GM12874 (cell line): ENCODE measurements at regions not wholly inside any gene's neighbourhood (a gene's known extent, or its start where the extent isn't known, plus 50 kb on each side); places are given as distances from the start of the nearest gene placed in this dataset.

Source experiments
- TF ChIP-seq, protein P1 (sequence below): IDR thresholded peaks from 2 replicates; pipeline ENCODE4 v1.5.1; 2011; ENCODE audit warnings: low read depth, mild to moderate bottlenecking, control low read depth, low read length, moderate library complexity; ENCODE audit not compliant: insufficient read depth

DNA sequence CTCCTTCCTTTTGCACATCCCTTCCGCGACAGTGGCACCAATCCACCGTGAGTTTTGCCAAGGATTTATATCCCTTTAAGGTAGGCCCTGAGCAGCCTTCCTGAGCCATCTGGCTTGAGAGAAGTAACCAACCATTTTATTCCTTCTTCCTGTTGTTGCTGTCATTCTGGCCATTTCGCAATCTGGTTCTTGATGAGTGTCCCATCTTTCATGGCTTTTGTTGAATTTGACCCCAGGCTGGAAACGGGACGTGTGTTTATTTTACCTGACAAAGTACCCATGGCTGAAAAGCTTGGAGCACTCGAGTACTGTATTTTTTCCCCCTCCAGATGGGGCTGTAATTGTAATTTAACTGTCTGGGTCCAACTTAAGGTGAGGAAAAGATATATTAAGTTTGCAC, 173.4 kb downstream of the WNT5A start:
- TF ChIP-seq, protein P1, sequence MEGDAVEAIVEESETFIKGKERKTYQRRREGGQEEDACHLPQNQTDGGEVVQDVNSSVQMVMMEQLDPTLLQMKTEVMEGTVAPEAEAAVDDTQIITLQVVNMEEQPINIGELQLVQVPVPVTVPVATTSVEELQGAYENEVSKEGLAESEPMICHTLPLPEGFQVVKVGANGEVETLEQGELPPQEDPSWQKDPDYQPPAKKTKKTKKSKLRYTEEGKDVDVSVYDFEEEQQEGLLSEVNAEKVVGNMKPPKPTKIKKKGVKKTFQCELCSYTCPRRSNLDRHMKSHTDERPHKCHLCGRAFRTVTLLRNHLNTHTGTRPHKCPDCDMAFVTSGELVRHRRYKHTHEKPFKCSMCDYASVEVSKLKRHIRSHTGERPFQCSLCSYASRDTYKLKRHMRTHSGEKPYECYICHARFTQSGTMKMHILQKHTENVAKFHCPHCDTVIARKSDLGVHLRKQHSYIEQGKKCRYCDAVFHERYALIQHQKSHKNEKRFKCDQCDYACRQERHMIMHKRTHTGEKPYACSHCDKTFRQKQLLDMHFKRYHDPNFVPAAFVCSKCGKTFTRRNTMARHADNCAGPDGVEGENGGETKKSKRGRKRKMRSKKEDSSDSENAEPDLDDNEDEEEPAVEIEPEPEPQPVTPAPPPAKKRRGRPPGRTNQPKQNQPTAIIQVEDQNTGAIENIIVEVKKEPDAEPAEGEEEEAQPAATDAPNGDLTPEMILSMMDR = no peak

DNA sequence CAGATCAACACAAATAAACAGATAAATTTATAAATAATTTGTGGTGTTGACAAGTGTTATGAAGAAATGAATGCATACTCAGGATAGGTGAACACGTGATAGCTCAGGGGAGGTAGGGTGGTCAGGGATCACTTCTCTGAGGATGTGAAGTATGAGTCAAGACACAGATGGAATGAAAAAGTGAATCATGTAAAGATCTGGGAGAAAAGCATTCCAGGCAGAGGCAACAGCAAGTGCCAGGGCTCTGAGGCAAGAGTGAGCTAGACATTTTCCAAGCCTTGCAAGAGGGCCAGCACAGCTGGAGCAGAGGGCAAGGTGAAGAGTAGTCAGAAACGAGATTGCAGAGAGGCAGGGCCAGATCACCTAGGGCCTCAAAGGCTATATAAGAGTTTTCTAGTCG, 177.8 kb downstream of the WNT5A start:
- TF ChIP-seq, protein P1 = no peak

DNA sequence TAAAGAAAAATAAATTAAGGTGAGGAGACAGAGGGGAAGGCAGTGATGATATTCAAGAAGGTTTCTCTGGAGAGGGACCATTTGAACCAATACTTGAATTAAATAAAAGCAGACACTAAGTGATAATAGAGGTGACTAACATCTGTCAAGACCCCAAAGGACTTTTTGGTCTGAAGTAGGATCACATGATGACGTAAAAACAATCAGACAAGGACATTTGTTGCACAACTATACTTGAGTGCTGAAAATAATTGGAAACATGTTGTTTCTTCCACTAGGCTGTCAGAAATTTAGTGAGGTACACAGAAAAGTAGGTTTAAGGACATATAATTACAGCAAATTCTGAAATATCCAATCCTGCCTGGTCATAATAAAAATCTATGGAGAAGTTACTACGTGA, 179.5 kb downstream of the WNT5A start:
- TF ChIP-seq, protein P1 = no peak

DNA sequence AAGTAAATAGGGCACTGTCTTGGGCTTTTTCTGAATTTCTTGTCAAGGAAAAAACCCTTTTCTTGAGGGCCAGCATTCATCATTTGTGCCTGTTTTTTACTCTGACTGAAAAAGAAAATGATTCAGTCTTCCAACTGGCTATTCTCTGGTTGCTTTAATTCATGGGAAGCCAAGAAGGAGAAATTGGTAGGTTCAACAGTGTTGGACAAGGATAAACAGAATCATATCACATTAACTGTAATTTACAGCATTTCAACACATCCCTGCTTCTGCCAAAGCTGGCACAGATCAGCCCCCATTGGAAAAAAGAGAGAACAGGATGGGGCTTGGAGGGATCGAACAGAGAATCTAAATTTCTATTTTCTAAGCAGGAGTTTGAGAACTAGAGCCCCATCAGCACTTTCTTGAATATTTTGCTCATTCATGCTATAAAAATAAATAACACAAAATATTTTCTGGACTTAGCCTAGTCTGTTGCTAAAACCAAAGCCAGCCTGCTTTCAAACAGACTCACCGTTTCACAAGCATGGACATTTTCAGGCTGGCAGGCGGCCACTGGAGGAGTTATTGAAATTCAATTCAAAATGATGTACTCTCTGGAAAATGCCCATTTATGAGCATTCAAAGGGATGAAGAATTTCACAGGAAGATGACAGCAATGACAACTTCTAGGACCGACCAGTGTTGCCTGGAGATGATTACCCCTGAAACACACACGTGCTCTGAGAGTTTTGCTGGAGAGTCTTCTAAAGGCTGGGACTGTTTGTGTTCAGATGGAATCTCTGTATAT, 181.2 kb downstream of the WNT5A start:
- TF ChIP-seq, protein P1 = no peak

DNA sequence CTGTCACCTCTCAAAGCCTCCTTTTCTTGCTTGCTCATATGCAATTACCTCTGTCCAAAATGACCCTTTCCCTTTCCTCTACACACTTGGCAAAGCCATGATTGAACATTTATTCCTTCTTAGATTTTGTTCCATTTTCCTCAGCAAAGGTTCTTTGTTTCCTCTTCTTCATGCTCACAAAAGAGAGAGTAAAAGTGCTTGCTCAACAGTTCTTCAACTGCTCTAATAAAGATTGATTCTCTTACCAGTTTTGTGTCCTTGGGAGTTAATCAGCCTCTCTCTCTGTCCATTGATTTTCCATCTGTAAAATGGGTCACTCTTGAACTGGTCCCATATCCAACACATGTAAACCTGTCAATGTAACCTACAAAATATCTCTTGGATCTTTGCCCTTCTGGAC, 186.4 kb downstream of the WNT5A start:
- TF ChIP-seq, protein P1 = no peak

DNA sequence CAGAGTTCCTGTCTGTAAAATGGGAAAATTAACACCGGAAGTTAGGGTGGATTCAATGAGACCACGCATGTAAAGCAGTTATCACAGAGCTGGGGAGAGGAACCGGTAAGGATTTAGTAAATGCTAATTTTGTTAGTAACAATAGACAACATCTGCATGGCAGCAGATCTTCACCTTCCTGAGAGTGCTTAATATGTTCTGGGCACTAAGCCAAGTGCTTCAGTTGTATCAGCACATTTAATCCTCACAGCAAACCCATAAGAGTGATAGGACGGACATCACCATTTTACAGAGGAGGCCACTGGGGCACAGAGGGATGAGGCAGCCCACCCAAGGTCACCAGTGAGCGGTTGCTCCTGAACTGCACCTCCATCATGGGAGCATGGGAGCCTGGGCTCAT, 189.4 kb downstream of the WNT5A start:
- TF ChIP-seq, protein P1 = no peak

DNA sequence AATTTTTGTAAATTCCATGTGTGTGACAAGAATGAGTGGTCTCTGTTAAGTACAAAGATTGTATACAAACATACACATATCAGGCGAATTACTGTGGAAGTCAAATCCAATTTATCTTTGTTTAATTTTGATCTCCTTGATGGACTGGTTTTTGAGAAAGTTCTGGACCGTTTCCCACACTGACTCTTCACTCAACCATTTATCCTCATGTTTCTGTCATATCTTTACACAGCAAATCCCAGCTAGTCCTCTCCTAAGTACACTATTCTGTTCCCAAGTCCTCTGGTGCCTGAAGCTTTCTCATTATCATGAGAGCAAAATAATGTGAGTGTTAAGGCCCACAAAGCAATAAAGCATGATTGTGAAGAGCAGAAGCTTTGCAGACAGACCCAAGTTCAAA, 189.9 kb downstream of the WNT5A start:
- TF ChIP-seq, protein P1 = no peak

DNA sequence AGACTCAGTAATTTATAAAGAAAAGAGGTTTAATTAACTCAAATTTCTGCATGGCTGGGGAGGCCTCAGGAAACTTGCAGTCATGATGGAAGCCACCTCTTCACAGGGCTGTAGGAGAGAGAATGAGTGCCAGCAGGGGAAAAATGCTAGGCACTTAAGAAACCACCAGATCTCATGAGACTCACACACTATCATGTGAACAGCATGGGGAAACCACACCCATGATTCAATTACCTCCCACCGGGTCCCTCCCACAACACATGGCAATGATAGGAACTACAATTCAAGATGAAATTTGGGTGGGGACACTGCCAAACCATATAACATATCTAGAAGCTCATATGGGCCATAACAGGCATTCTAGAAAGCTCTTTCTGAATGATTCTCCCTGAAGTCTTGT, 190.3 kb downstream of the WNT5A start:
- TF ChIP-seq, protein P1 = no peak
